ENCODE measurements at regions not wholly inside any gene's neighbourhood (a gene's known extent, or its start where the extent isn't known, plus 50 kb on each side); places are given as distances from the start of the nearest gene placed in this dataset.
A peak's percentile ranks its signal among the peaks of the same experiment; 100 is the strongest.

GRCh38 chr3:194001728-194002459 lies 134.1 kb upstream of the HES1 start:
- no peak overlapping the region for H3K27ac Mint-ChIP-seq
- H3K4me3 Mint-ChIP-seq, result peak overlapping the region; percentile 49
- no peaks in the 10 kb centered on the region for H3K36me3 Mint-ChIP-seq (ENCODE audit: low read depth)
- no peaks in the 10 kb centered on the region for H3K9me3 Mint-ChIP-seq
- peaks cover 39% of the 10 kb centered on the region for H3K27me3 Mint-ChIP-seq
- no peak for ATAC-seq (replicated peaks)
- peaks cover 5% of the 10 kb centered on the region for H3K4me1 Mint-ChIP-seq

- H3K4me3 Mint-ChIP-seq, result peak overlapping the region; percentile 50
- no peak overlapping the region for H3K27ac Mint-ChIP-seq
These were observed 132.6 kb upstream of the HES1 start for GRCh38 chr3:194003114-194004057.

GRCh38 chr3:194005930-194006501 lies 129.9 kb upstream of the HES1 start:
- Mint-ChIP-seq H3K27ac (no peak overlapping the region), H3K4me1 (peaks cover 5% of the 10 kb centered on the region), H3K4me3 (no peak overlapping the region), H3K36me3 (ENCODE audit: low read depth) (no peaks in the 10 kb centered on the region), H3K9me3 (no peaks in the 10 kb centered on the region), H3K27me3 (peaks cover 33% of the 10 kb centered on the region)
- no peak for ATAC-seq (replicated peaks)

More at GRCh38 chr3:194003114-194004057, 132.6 kb upstream of the HES1 start:
- Mint-ChIP-seq H3K9me3 (no peaks in the 10 kb centered on the region), H3K27me3 (peaks cover 39% of the 10 kb centered on the region), H3K36me3 (ENCODE audit: low read depth) (no peaks in the 10 kb centered on the region), H3K4me1 (peaks cover 5% of the 10 kb centered on the region)
- peak; percentile 89 for ATAC-seq (replicated peaks)

GRCh38 chr3:194007592-194008337 lies 128.2 kb upstream of the HES1 start:
- Mint-ChIP-seq H3K9me3 (no peaks in the 10 kb centered on the region), H3K4me1 (peaks cover 5% of the 10 kb centered on the region), H3K27me3 (peaks cover 21% of the 10 kb centered on the region), H3K4me3 (no peak overlapping the region), H3K36me3 (ENCODE audit: low read depth) (no peaks in the 10 kb centered on the region), H3K27ac (no peak overlapping the region)
- ATAC-seq (replicated peaks), result no peak

GRCh38 chr3:194009019-194009418 lies 126.9 kb upstream of the HES1 start:
- peaks cover 17% of the 10 kb centered on the region for H3K27me3 Mint-ChIP-seq
- ATAC-seq (replicated peaks), result no peak
- H3K4me3 Mint-ChIP-seq, result no peak overlapping the region
- no peaks in the 10 kb centered on the region for H3K36me3 Mint-ChIP-seq (ENCODE audit: low read depth)
- H3K27ac Mint-ChIP-seq, result no peak overlapping the region
- no peaks in the 10 kb centered on the region for H3K4me1 Mint-ChIP-seq
- H3K9me3 Mint-ChIP-seq, result no peaks in the 10 kb centered on the region

- H3K9me3 Mint-ChIP-seq, result no peaks in the 10 kb centered on the region
- no peaks in the 10 kb centered on the region for H3K4me1 Mint-ChIP-seq
- no peaks in the 10 kb centered on the region for H3K36me3 Mint-ChIP-seq (ENCODE audit: low read depth)
- ATAC-seq (replicated peaks), result no peak
- peaks cover 17% of the 10 kb centered on the region for H3K27me3 Mint-ChIP-seq
- H3K4me3 Mint-ChIP-seq, result no peak overlapping the region
- no peak overlapping the region for H3K27ac Mint-ChIP-seq
These were observed 125.9 kb upstream of the HES1 start for GRCh38 chr3:194009892-194010533.

GRCh38 chr3:194011807-194012206 lies 124.1 kb upstream of the HES1 start:
- Mint-ChIP-seq H3K9me3 (no peaks in the 10 kb centered on the region), H3K27ac (no peak overlapping the region), H3K4me1 (no peaks in the 10 kb centered on the region), H3K27me3 (peaks cover 14% of the 10 kb centered on the region), H3K36me3 (ENCODE audit: low read depth) (no peaks in the 10 kb centered on the region), H3K4me3 (no peak overlapping the region)
- no peak for ATAC-seq (replicated peaks)

- Mint-ChIP-seq H3K27ac (no peak overlapping the region), H3K4me1 (no peaks in the 10 kb centered on the region), H3K36me3 (ENCODE audit: low read depth) (no peaks in the 10 kb centered on the region), H3K27me3 (peaks cover 9% of the 10 kb centered on the region), H3K9me3 (no peaks in the 10 kb centered on the region), H3K4me3 (no peak overlapping the region)
- peak; percentile 65 for ATAC-seq (replicated peaks)
These were observed 122.0 kb upstream of the HES1 start for GRCh38 chr3:194013928-194014327.

GRCh38 chr3:194014756-194015155 lies 121.2 kb upstream of the HES1 start:
- H3K36me3 Mint-ChIP-seq (ENCODE audit: low read depth), result no peaks in the 10 kb centered on the region
- ATAC-seq (replicated peaks), result no peak
- H3K9me3 Mint-ChIP-seq, result no peaks in the 10 kb centered on the region
- no peak overlapping the region for H3K27ac Mint-ChIP-seq
- peaks cover 9% of the 10 kb centered on the region for H3K27me3 Mint-ChIP-seq
- no peaks in the 10 kb centered on the region for H3K4me1 Mint-ChIP-seq
- H3K4me3 Mint-ChIP-seq, result no peak overlapping the region

- Mint-ChIP-seq H3K4me3 (no peak overlapping the region), H3K9me3 (no peaks in the 10 kb centered on the region), H3K27ac (no peak overlapping the region), H3K36me3 (ENCODE audit: low read depth) (no peaks in the 10 kb centered on the region), H3K27me3 (peaks cover 3% of the 10 kb centered on the region), H3K4me1 (no peaks in the 10 kb centered on the region)
- ATAC-seq (replicated peaks), result peak; percentile 71
These were observed 116.4 kb upstream of the HES1 start for GRCh38 chr3:194019398-194020165.

- Mint-ChIP-seq H3K36me3 (ENCODE audit: low read depth) (no peaks in the 10 kb centered on the region), H3K4me3 (no peak overlapping the region), H3K27me3 (no peaks in the 10 kb centered on the region), H3K9me3 (no peaks in the 10 kb centered on the region), H3K27ac (no peak overlapping the region), H3K4me1 (no peaks in the 10 kb centered on the region)
- no peak for ATAC-seq (replicated peaks)
These were observed 113.9 kb upstream of the HES1 start for GRCh38 chr3:194022052-194022451.

GRCh38 chr3:194022816-194023215 lies 113.1 kb upstream of the HES1 start:
- Mint-ChIP-seq H3K27me3 (no peaks in the 10 kb centered on the region), H3K36me3 (ENCODE audit: low read depth) (no peaks in the 10 kb centered on the region), H3K27ac (no peak overlapping the region), H3K9me3 (no peaks in the 10 kb centered on the region), H3K4me3 (no peak overlapping the region), H3K4me1 (no peaks in the 10 kb centered on the region)
- no peak for ATAC-seq (replicated peaks)

- no peak for ATAC-seq (replicated peaks)
- H3K27ac Mint-ChIP-seq, result no peak overlapping the region
- no peaks in the 10 kb centered on the region for H3K4me1 Mint-ChIP-seq
- H3K4me3 Mint-ChIP-seq, result no peak overlapping the region
- H3K9me3 Mint-ChIP-seq, result no peaks in the 10 kb centered on the region
- no peaks in the 10 kb centered on the region for H3K27me3 Mint-ChIP-seq
- no peaks in the 10 kb centered on the region for H3K36me3 Mint-ChIP-seq (ENCODE audit: low read depth)
These were observed 112.3 kb upstream of the HES1 start for GRCh38 chr3:194023501-194024280.

All from activated T-helper 17 cell treated with anti-CD3 and anti-CD28 coated beads, Interleukin-2, amount 50 U/mL, for 72 hours (primary cell).